GM19043 (cell line): ENCODE measurements at regions not wholly inside any gene's neighbourhood (a gene's known extent, or its start where the extent isn't known, plus 50 kb on each side); places are given as distances from the start of the nearest gene placed in this dataset.
A peak's percentile ranks its signal among the peaks of the same experiment; 100 is the strongest.
"Not testable (repeated sequence)": the region's sequence is repeated elsewhere in the genome, so short reads cannot be mapped to it uniquely, and the experiment has no call there.

Source experiments
- ATAC-seq: cut with Tn5 transposase; IDR thresholded peaks from one replicate; pipeline ENCODE4 v1.9.1; 2021; ENCODE audit warnings: low read depth; ENCODE audit not compliant: unreplicated experiment

DNA sequence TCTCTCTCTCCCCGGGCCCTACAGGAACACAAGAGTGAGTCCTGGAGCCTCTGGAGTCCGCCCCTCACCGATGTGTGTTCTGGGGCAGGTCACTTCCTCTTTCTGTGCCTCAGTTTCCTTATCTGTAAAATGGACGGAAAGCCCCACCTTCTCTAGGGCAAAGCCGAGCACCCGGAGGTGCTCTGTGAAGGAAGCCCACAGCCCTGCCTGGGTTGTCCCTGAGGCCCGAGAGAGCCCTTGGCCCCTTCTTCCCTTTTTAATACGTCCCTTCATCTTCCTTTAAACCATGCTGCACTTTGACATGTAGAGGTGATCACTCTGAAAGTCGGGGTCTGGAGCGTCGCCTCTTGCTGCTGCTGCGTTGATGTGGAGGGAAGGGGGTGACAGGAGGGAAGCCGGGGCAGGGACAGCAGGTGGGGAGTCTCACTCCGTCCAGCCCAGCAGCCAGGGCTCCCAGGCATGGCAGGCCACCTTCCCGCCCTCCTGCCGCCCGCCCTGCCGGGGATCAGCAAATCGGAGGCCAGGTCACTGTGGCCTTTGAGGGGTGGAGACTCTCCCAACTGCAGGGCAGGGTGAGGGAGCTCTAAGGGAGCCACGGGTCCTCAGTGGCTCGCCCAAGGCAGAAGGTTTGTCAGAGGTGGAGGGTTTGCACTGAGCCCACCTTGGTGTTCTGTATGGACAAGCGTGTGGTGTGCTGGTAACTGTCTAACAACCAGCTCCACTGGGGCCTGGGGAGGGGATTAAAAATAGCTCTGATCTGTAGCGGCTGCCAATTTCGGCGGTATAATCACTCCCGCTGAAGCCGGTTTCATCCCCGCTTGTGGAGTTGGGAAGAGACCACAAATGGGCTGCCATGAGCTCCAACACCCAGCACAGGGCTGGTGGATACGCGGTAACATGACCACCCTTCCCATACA, 135.9 kb upstream of the ID2 start:
- no peak for ATAC-seq

DNA sequence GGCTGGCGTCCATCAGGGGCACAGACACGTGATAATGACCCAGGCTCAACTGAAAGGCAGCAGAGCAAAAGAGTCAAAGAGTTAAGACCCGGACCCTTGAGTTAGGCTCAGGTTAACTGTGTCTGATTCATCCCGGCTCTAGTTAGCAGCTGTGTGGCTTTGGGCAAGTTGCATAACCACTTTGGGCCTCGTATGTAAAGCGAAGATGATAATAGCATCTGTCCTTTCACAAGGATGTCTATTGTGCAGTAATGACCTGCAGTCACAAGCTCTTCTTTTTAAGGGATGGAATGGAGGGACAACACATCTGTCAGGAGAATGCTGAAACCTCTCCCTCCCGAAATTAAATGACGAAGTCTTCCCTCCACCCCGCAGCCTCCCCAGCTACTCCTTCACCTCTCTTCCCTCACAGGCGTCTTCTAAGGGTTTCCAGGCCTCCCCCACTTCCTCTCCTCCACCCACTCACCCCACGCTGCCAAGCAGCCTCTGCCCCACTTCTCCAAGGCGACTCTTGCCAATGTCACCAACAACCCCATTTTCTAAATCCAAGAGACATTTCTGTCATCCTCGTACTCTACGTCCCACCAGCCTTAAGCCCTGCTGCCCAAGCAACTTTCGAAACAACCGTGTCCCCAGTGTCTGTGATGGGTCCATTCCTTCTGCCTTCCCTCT, 135.1 kb upstream of the ID2 start:
- ATAC-seq: no peak

DNA sequence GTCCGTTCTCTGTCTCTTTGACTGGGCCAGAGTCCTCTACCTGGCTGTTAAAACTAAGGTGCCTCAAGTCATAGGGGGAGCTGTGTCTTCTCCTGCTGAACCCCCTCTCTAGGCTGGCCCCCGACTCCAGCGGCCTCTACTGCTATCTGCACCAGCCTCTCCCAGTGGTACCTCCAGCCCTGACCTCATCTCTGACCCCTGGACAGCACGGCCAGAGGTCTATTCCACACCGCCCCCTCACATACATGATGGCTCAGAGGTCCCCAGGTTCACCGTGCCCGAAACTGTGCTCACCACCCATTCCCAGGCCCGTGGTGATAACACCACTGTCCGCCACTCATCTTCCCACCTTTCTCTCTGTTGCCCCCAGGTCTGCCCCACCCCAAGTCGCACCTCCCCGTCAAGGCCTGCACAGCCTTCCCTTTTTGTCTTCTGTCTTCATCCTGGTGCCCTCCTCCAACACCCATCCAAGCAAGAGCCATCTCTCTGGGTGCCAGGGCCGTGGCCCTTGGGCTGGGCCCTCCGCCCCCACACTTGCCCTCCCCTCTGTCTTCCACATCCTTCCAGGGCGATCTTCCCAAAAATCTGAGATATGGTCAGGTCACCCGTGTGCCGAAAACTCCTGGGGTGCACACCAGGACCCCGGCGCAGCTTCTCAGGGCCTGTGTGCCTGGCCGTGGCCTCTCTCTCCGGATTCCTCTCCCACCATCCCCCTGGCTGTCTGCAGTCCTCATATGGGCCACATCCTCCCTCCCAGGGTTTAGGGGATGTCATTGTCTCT, 134.4 kb upstream of the ID2 start:
- no peak for ATAC-seq

DNA sequence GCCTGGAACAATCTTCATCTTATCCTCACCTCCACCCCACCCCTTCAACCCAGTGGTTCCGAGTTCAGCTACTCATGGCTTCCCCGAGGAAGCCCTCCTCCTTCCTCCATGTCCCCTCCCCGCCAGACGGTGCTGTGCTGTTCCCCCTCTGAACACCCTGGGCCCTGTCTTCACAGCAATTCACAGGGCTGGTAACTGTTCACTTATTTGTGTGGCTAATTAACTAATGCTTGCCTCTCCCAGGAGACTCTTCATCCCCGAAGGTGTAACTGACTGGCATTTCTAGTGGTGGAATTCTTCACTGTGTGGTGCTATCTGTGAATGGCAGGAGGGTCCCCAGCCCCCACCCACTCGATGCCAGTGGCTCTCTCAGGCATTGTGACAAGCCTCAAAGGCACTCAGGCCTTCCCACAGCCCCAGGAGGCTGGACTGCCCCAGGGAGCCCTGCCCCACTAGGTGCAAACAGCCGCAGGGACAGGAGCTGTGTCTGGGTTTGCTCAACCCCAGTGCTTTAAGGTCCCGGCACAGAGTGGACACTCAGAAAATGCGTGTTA, 133.7 kb upstream of the ID2 start:
- no peak for ATAC-seq

DNA sequence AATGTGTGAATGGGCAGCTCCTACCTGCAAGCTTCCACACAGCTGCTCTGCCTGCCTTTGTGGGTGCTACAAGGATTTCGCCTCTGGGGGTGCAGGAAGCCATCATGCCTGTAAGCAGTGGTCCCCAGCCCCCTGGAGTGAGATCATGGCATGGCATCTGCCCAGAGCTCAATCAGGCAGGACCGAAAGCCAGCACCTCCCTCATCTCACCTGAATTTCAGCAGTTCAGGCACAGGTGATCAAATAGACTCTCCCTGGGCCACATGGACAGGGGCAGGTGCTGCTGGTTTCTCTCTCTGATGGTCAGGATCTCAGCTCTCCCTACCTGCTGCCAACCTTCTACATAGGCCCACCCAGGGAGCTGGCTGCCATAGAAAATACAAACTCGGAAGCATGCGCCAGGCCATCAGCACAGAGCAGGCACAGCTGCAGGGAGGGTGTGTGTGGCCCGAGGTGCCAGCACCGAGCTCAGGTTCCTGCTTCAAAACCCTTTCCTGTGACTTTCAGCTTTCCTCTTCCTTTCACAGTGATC, 133.2 kb upstream of the ID2 start:
- no peak for ATAC-seq

GRCh38 chr2:8549273-8549922, 132.5 kb upstream of the ID2 start:
- ATAC-seq: no peak

DNA sequence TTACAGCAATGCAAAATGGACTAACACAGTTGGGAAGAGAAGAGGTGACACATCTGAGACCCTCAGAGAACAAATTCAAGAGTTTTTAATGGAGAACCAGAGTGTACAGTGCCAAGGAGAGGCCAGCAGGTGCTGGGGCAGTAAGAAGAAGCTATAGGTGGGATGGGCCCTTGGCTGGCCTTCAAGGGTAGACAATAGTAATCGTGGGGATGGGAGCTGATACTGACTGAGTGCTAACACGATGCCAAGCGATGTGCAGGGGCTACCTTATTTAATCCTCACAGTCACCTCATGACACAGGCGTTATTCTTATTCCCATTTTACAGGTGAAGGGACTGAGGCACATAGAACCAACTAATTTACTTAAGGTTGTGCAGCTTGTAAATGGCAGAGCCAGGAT, 131.9 kb upstream of the ID2 start:
- ATAC-seq: no peak

DNA sequence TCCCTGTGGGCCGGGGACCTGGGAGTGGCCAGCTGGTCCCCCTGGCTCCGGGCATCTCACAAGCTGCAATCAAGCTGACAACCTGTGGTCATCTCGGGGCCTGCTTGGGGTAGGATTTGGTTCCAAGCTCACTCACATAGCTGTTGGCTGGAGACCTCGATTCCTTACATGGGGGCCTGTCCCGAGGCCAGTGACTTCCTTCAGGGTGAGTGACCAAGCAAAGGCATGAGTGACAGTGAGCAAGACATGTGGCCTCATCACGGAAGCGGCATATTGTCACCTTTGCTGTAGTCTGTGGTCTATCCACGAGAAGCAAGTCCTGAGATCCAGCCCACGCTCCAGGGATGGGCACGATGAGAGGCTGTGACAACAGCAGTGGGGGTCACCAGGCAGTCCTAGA, 131.4 kb upstream of the ID2 start:
- no peak for ATAC-seq

- ATAC-seq: no peak
Observed at GRCh38 chr2:8550937-8551621, 130.8 kb upstream of the ID2 start.

GRCh38 chr2:8551622-8552074, 130.2 kb upstream of the ID2 start:
- peak; percentile 67 for ATAC-seq

GRCh38 chr2:8552293-8552801, 129.5 kb upstream of the ID2 start:
- ATAC-seq: peak; percentile 52

DNA sequence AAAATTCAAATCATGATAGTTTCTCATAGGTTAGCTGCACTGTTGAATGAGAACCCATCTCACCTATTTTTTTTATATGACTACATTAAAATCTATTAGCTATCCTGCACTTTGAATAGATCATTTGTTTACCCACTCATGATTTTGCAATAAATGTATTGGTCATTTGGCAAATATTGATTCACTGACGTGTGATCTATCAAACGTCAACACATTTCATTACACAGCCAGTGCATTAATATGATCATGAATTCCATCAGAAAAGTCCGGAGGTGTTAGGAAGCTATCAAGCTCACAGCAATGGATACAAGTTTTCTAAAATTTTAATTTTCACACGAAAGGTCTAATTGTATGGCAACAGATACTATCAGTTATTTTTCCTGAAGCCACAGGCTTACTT, 128.2 kb upstream of the ID2 start:
- no peak for ATAC-seq

DNA sequence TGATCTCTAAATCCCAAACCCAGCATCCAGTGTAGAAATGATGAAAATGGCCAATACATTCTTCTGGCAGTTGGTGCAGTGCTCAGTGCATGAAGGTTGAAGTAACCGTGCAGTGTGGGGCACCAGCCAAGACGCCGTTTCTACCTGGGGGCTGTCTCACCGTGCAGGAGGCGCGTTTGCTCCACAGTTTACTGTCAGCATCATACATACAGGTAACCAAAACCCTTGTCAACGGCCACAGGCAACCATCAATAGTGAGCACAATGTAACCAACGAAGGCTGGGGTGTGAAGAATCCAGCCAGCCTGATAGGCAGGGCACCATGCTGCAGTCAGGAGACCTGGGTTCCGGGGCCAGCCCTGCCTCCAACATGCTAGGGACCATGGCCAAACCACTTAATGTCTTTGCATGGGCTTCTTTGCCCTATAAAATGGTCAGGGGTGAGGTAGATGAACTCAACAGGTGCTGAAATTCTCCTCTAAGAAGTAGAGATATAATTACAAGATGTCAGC, 127.5 kb upstream of the ID2 start:
- no peak for ATAC-seq

GRCh38 chr2:8555543-8555942, 126.3 kb upstream of the ID2 start:
- ATAC-seq: no peak

- ATAC-seq: no peak
Observed at GRCh38 chr2:8558096-8558495, 123.8 kb upstream of the ID2 start.

DNA sequence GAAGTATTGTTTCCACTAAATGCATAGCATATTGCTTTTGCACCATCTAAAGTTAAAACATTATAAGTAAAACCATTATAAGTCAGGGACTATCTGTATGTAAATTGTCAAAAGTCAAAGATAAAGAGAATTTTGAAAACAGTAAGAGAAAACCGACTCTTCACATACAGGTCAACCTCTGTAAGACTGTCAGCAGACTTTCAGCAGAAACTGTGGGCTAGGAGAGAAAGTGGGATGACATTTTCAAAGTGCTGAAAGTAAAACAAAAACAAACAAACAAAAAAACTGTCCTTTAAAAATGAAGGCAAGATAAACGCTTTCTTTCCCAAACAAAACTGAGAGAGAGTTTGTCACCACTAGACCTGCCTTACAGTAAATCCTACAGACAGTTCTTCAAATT, 122.9 kb upstream of the ID2 start:
- ATAC-seq: no peak

DNA sequence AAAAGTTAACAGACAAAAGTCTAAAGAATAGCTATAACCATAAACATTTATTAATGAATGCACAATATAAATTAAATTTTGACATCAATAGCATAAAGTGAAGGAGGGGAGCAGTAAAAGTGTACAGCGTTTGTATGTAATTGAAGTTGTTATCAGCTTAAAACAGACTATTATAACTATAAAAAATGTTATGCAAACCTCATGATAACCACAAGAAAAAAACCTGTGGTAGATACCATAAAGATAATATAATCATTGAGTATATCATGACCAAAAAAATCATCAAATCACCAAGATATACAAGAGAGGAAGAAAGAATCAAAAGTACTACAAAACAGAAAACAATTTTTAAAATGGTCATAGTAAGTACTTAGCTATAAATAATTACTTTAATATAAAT, 122.1 kb upstream of the ID2 start:
- ATAC-seq: no peak

- ATAC-seq: not testable (repeated sequence)
Observed at GRCh38 chr2:8561692-8562091, 120.2 kb upstream of the ID2 start.

GRCh38 chr2:8563814-8564474, 117.9 kb upstream of the ID2 start:
- ATAC-seq: no peak
